ENCODE measurements at regions not wholly inside any gene's neighbourhood (a gene's known extent, or its start where the extent isn't known, plus 50 kb on each side); places are given as distances from the start of the nearest gene placed in this dataset.

GRCh38 chr14:71734885-71735284 is 197.3 kb upstream of the RGS6 start:
- ChIA-PET POLR2A (ENCODE audit: low non-redundant PET) (no interaction called here), CTCF (no interaction called here)
- DNase-seq (ENCODE audit: low spot score), result no peak
- H3K27ac ChIP-seq, result no peak overlapping the region
- TF ChIP-seq CTCF (conservative IDR thresholded peaks at IDR 0.05; ENCODE audit: low read depth), result no peak

- no peak overlapping the region for H3K27ac ChIP-seq
- DNase-seq (ENCODE audit: low spot score), result no peak
- ChIA-PET CTCF (interaction anchor here (0.6 kb wide), 1 partner anchor 551 kb away, joined by 5 read pairs; no protein-coding TSS in a partner anchor), POLR2A (ENCODE audit: low non-redundant PET) (no interaction called here)
- no peak for TF ChIP-seq CTCF (conservative IDR thresholded peaks at IDR 0.05; ENCODE audit: low read depth)
Observed at GRCh38 chr14:71737760-71738159, 194.5 kb upstream of the RGS6 start.

GRCh38 chr14:71739273-71739990 is 192.8 kb upstream of the RGS6 start:
- ChIA-PET CTCF (interaction anchor here (0.6 kb wide), 1 partner anchor 147 kb away, joined by 3 read pairs; no protein-coding TSS in a partner anchor), POLR2A (ENCODE audit: low non-redundant PET) (no interaction called here)
- peak; percentile 49 for DNase-seq (ENCODE audit: low spot score)
- TF ChIP-seq CTCF (conservative IDR thresholded peaks at IDR 0.05; ENCODE audit: low read depth), result no peak
- no peak overlapping the region for H3K27ac ChIP-seq

GRCh38 chr14:71741241-71741640 is 191.0 kb upstream of the RGS6 start:
- H3K27ac ChIP-seq, result no peak overlapping the region
- POLR2A ChIA-PET (ENCODE audit: low non-redundant PET), result no interaction called here
- no peak for DNase-seq (ENCODE audit: low spot score)
- no peak for TF ChIP-seq CTCF (conservative IDR thresholded peaks at IDR 0.05; ENCODE audit: low read depth)
- CTCF ChIA-PET, result interaction anchor here (0.8 kb wide), 1 partner anchor 11 kb away, joined by 3 read pairs; no protein-coding TSS in a partner anchor

GRCh38 chr14:71742485-71742884 is 189.7 kb upstream of the RGS6 start:
- TF ChIP-seq CTCF (conservative IDR thresholded peaks at IDR 0.05; ENCODE audit: low read depth), result no peak
- ChIA-PET POLR2A (ENCODE audit: low non-redundant PET) (no interaction called here), CTCF (no interaction called here)
- no peak for DNase-seq (ENCODE audit: low spot score)
- H3K27ac ChIP-seq, result no peak overlapping the region

GRCh38 chr14:71745072-71745471 is 187.2 kb upstream of the RGS6 start:
- TF ChIP-seq CTCF (conservative IDR thresholded peaks at IDR 0.05; ENCODE audit: low read depth), result no peak
- CTCF ChIA-PET, result interaction anchor here (0.6 to 0.7 kb wide), 2 partner anchors 8 to 572 kb away, joined by 3 read pairs; no protein-coding TSS in a partner anchor
- H3K27ac ChIP-seq, result no peak overlapping the region
- no peak for DNase-seq (ENCODE audit: low spot score)
- POLR2A ChIA-PET (ENCODE audit: low non-redundant PET), result no interaction called here
